Neuronal stem cell (in vitro differentiated cells): ENCODE measurements at regions not wholly inside any gene's neighbourhood (a gene's known extent, or its start where the extent isn't known, plus 50 kb on each side); places are given as distances from the start of the nearest gene placed in this dataset.

Source experiments
- DNase-seq: peaks from one replicate; pipeline ENCODE4 v3.0.0-alpha.2; 2013; ENCODE audit warnings: low spot score
- H2AFZ ChIP-seq: one replicate; pipeline ENCODE4 v1.6.1; 2013; ENCODE audit warnings: mild to moderate bottlenecking, low read length, inconsistent platforms
- H2AK5ac ChIP-seq: 2 replicates; pipeline ENCODE4 v1.6.1; 2013; ENCODE audit warnings: low read depth, mild to moderate bottlenecking, inconsistent platforms, low read length, moderate library complexity, mixed read lengths
- H2BK120ac ChIP-seq: 2 replicates; pipeline ENCODE4 v1.6.1; 2013; ENCODE audit warnings: low read depth, mild to moderate bottlenecking, inconsistent platforms, low read length, moderate library complexity, mixed read lengths
- H2BK12ac ChIP-seq: one replicate; pipeline ENCODE4 v1.6.1; 2013; ENCODE audit warnings: low read length, inconsistent platforms
- H2BK15ac ChIP-seq: 2 replicates; pipeline ENCODE4 v1.6.1; 2013; ENCODE audit warnings: mild to moderate bottlenecking, low read length, inconsistent platforms, mixed read lengths
- H2BK5ac ChIP-seq: one replicate; pipeline ENCODE4 v1.6.1; 2013; ENCODE audit warnings: inconsistent platforms, mild to moderate bottlenecking, low read length, moderate library complexity
- H3K14ac ChIP-seq: one replicate; pipeline ENCODE4 v1.6.1; 2013; ENCODE audit warnings: low read length, inconsistent platforms
- H3K18ac ChIP-seq: 2 replicates; pipeline ENCODE4 v1.6.1; 2013; ENCODE audit warnings: low read length, inconsistent platforms
- H3K23ac ChIP-seq: 2 replicates; pipeline ENCODE4 v1.6.1; 2013; ENCODE audit warnings: low read depth, mild to moderate bottlenecking, mixed read lengths, low read length, inconsistent platforms; ENCODE audit not compliant: poor library complexity
- H3K27ac ChIP-seq: replicated peaks from 3 replicates; pipeline ENCODE4 v1.5.1; 2013; ENCODE audit warnings: low read length, inconsistent platforms
- H3K27me3 ChIP-seq, 3 experiments: 2 replicates each; pipeline ENCODE4 v1.6.1; 2013; ENCODE audit warnings: low read length in 3 of 3, mild to moderate bottlenecking in 2 of 3, inconsistent platforms in 1 of 3, low read depth in 1 of 3, mixed read lengths in 1 of 3, moderate library complexity in 1 of 3; ENCODE audit not compliant: control insufficient read depth in 3 of 3, insufficient read depth in 3 of 3
- H3K36me3 ChIP-seq, 2 donors: replicated peaks in 1 of 2; 2 replicates each; pipeline ENCODE4 v1.6.1; 2013; ENCODE audit warnings: low read length in 2 of 2; ENCODE audit not compliant: control insufficient read depth in 2 of 2, insufficient read depth in 2 of 2
- H3K4ac ChIP-seq: 2 replicates; pipeline ENCODE4 v1.6.1; 2013; ENCODE audit warnings: inconsistent platforms, mild to moderate bottlenecking, low read length, moderate library complexity
- H3K4me1 ChIP-seq, 2 donors: 1 replicate in 1 of 2; 2 replicates in 1 of 2; pipeline ENCODE4 v1.6.1; 2013; ENCODE audit warnings: low read length in 2 of 2, low read depth in 1 of 2; ENCODE audit not compliant: control insufficient read depth in 2 of 2, insufficient read depth in 1 of 2
- H3K4me2 ChIP-seq: one replicate; pipeline ENCODE4 v1.6.1; 2013; ENCODE audit warnings: mild to moderate bottlenecking, low read length, inconsistent platforms; ENCODE audit not compliant: insufficient read depth, poor library complexity, severe bottlenecking
- H3K4me3 ChIP-seq, 2 donors: 2 replicates each; pipeline ENCODE4 v1.5.1; 2013; ENCODE audit warnings: low read length in 2 of 2, mild to moderate bottlenecking in 2 of 2, inconsistent platforms in 1 of 2, moderate library complexity in 1 of 2
- H3K79me1 ChIP-seq: one replicate; pipeline ENCODE4 v1.6.1; 2013; ENCODE audit warnings: low read depth, mild to moderate bottlenecking, inconsistent platforms, low read length, moderate library complexity
- H3K9ac ChIP-seq: one replicate; pipeline ENCODE4 v1.6.1; 2013; ENCODE audit warnings: mild to moderate bottlenecking, low read depth, low read length, inconsistent platforms; ENCODE audit not compliant: poor library complexity
- H3K9me3 ChIP-seq, 2 donors: replicated peaks in 1 of 2; 2 replicates each; pipeline versions ENCODE3 to v1.6.1; 2013; ENCODE audit warnings: low read length in 2 of 2, mild to moderate bottlenecking in 2 of 2, inconsistent platforms in 1 of 2, low read depth in 1 of 2, mixed read lengths in 1 of 2, moderate library complexity in 1 of 2; ENCODE audit not compliant: control insufficient read depth in 2 of 2, insufficient read depth in 1 of 2
- H4K8ac ChIP-seq: one replicate; pipeline ENCODE4 v1.6.1; 2013; ENCODE audit warnings: low read depth, mild to moderate bottlenecking, inconsistent platforms, low read length, moderate library complexity
- H4K91ac ChIP-seq: one replicate; pipeline ENCODE4 v1.6.1; 2013; ENCODE audit warnings: low read length, low read depth, mild to moderate bottlenecking, inconsistent platforms; ENCODE audit not compliant: poor library complexity
- WGBS, 2 donors: extraction: QIAGEN DNeasy Blood & Tissue Kit; methylation state at CpG; one replicate each; pipeline ENCODE4 v1.1.7; 2013; ENCODE audit warnings: missing lambda C conversion rate in 2 of 2, mixed read lengths in 1 of 2; ENCODE audit not compliant: insufficient read length in 2 of 2, insufficient replicate concordance in 1 of 2; ENCODE audit errors: extremely low coverage in 2 of 2; 5-methylcytosine and 5-hydroxymethylcytosine counted together

GRCh38 chr2:104025295-104025694 is 828.6 kb upstream of the POU3F3 start:
- no peak for DNase-seq
- Histone ChIP-seq H2BK120ac (no peak overlapping the region), H3K9ac (no peak overlapping the region), H4K8ac (no peak overlapping the region), H3K27ac (no peak overlapping the region), H2AK5ac (no peak overlapping the region), H2BK5ac (no peak overlapping the region), H3K4me3 (no peak overlapping the region), H3K14ac (no peak overlapping the region), H3K27me3 (peaks cover 0 to 1% (median 0%) of the 10 kb centered on the region in 3 experiments), H3K4ac (no peak overlapping the region), H3K18ac (no peak overlapping the region), H2BK12ac (no peak overlapping the region), H2BK15ac (no peak overlapping the region), H4K91ac (no peak overlapping the region), H3K4me1 (peaks cover 6 to 40% of the 10 kb centered on the region in 2 donors), H3K4me2 (no peak overlapping the region), H3K79me1 (no peaks in the 10 kb centered on the region), H3K23ac (no peak overlapping the region), H3K9me3 (no peaks in the 10 kb centered on the region), H3K36me3 (no peaks in the 10 kb centered on the region), H2AFZ (no peak overlapping the region)
- whole genome bisulfite sequencing, 2 donors, result no CpG with 5 or more reads among the region's 1 CpG

GRCh38 chr2:104026725-104027124 is 827.2 kb upstream of the POU3F3 start:
- Histone ChIP-seq H2AK5ac (no peak overlapping the region), H3K27ac (peak overlapping the region; percentile 22), H2AFZ (peak overlapping the region; percentile 81), H3K4ac (no peak overlapping the region), H3K23ac (no peak overlapping the region), H3K4me2 (no peak overlapping the region), H3K36me3 (no peaks in the 10 kb centered on the region), H2BK5ac (no peak overlapping the region), H3K79me1 (no peaks in the 10 kb centered on the region), H3K18ac (peak overlapping the region; percentile 61), H3K9me3 (no peaks in the 10 kb centered on the region), H2BK15ac (no peak overlapping the region), H3K4me1 (peaks cover 6 to 40% of the 10 kb centered on the region in 2 donors), H3K14ac (no peak overlapping the region), H2BK12ac (peak overlapping the region; percentile 59), H2BK120ac (no peak overlapping the region), H3K4me3 (peak overlapping the region in 1 of 2 donors; percentile 38), H3K27me3 (peaks cover 0 to 1% (median 0%) of the 10 kb centered on the region in 3 experiments), H3K9ac (no peak overlapping the region), H4K91ac (no peak overlapping the region), H4K8ac (no peak overlapping the region)
- no CpG with 5 or more reads among the region's 13 CpGs for WGBS, 2 donors
- no peak for DNase-seq

GRCh38 chr2:104027321-104027720 is 826.6 kb upstream of the POU3F3 start:
- no peak overlapping the region for H3K27ac ChIP-seq
- H2AFZ ChIP-seq, result peak overlapping the region; percentile 81
- no peak overlapping the region for H3K9ac ChIP-seq
- no peaks in the 10 kb centered on the region for H3K79me1 ChIP-seq
- no peak overlapping the region for H3K4ac ChIP-seq
- no peak overlapping the region for H3K4me3 ChIP-seq
- H3K4me1 ChIP-seq, result peaks cover 6 to 40% of the 10 kb centered on the region in 2 donors
- no peaks in the 10 kb centered on the region for H3K9me3 ChIP-seq
- H2AK5ac ChIP-seq, result no peak overlapping the region
- no peak overlapping the region for H4K91ac ChIP-seq
- H4K8ac ChIP-seq, result no peak overlapping the region
- H3K18ac ChIP-seq, result no peak overlapping the region
- no peak overlapping the region for H2BK5ac ChIP-seq
- no peak for DNase-seq
- no peak overlapping the region for H3K23ac ChIP-seq
- H3K4me2 ChIP-seq, result no peak overlapping the region
- H2BK120ac ChIP-seq, result no peak overlapping the region
- H3K14ac ChIP-seq, result no peak overlapping the region
- H2BK15ac ChIP-seq, result no peak overlapping the region
- no CpG with 5 or more reads among the region's 2 CpGs for WGBS, 2 donors
- no peaks in the 10 kb centered on the region for H3K27me3 ChIP-seq
- no peak overlapping the region for H2BK12ac ChIP-seq
- H3K36me3 ChIP-seq, result no peaks in the 10 kb centered on the region

GRCh38 chr2:104028061-104028460 is 825.9 kb upstream of the POU3F3 start:
- Histone ChIP-seq H4K8ac (no peak overlapping the region), H3K9ac (no peak overlapping the region), H3K79me1 (no peaks in the 10 kb centered on the region), H3K14ac (no peak overlapping the region), H3K4ac (no peak overlapping the region), H2AFZ (peak overlapping the region; percentile 11), H3K18ac (no peak overlapping the region), H4K91ac (no peak overlapping the region), H3K27ac (no peak overlapping the region), H2BK5ac (no peak overlapping the region), H2BK15ac (no peak overlapping the region), H3K4me1 (peaks cover 6 to 36% of the 10 kb centered on the region in 2 donors), H3K4me3 (no peak overlapping the region), H3K36me3 (no peaks in the 10 kb centered on the region), H3K9me3 (no peaks in the 10 kb centered on the region), H2BK12ac (no peak overlapping the region), H3K4me2 (no peak overlapping the region), H2BK120ac (no peak overlapping the region), H3K27me3 (no peaks in the 10 kb centered on the region), H2AK5ac (no peak overlapping the region), H3K23ac (no peak overlapping the region)
- no CpG with 5 or more reads among the region's 4 CpGs for WGBS, 2 donors
- DNase-seq, result no peak
